B cell (primary cell): ENCODE measurements at regions not wholly inside any gene's neighbourhood (a gene's known extent, or its start where the extent isn't known, plus 50 kb on each side); places are given as distances from the start of the nearest gene placed in this dataset.
"Not testable (repeated sequence)": the region's sequence is repeated elsewhere in the genome, so short reads cannot be mapped to it uniquely, and the experiment has no call there.

Source experiments
- ATAC-seq: fragments of 200-7000 bp; cut with Tn5 transposase; one replicate; pipeline ENCODE4 v1.10.0; 2021; ENCODE audit warnings: low read depth, mild to moderate bottlenecking, moderate number of reproducible peaks, moderate library complexity
- CTCF ChIA-PET: fragments of 350-600 bp; sonication (Branson Sonifier 250); formaldehyde crosslinking; loops from one replicate; lab custom pipeline; 2021; ENCODE audit warnings: antibody characterized with exemption, inconsistent platforms; lab: Charles Lee
- POLR2A ChIA-PET: fragments of 350-600 bp; sonication (Branson Sonifier 250); formaldehyde crosslinking; loops from one replicate; lab custom pipeline; 2021; ENCODE audit warnings: antibody characterized with exemption; lab: Charles Lee
- DNase-seq: peaks from one replicate; pipeline ENCODE4 v3.0.0; 2013
- H2AFZ ChIP-seq: 2 replicates; pipeline ENCODE4 v1.6.1; 2012; ENCODE audit warnings: mild to moderate bottlenecking, low read depth, low read length; ENCODE audit not compliant: insufficient read depth, poor library complexity, severe bottlenecking
- H3K27ac ChIP-seq, 2 donors: 1 replicate in 1 of 2; 2 replicates in 1 of 2; pipeline ENCODE4 v1.5.1; 2012 to 2013; ENCODE audit warnings: low read length in 2 of 2, mild to moderate bottlenecking in 2 of 2, moderate library complexity in 1 of 2
- H3K27me3 ChIP-seq, 4 experiments: fragments of 200-600 bp in 1 of 4; sonication (generic) in 1 of 4; replicated peaks in 1 of 4; 1 replicate in 2 of 4; 2 replicates in 2 of 4; pipeline versions ENCODE4 v1.6.1 to v1.7.0; 2013 to 2016; ENCODE audit warnings: low read length in 3 of 4, mild to moderate bottlenecking in 2 of 4, mixed read lengths in 1 of 4, moderate library complexity in 1 of 4; ENCODE audit not compliant: insufficient read depth in 4 of 4, control insufficient read depth in 3 of 4; ENCODE audit errors: control extremely low read depth in 1 of 4
- H3K36me3 ChIP-seq, 2 experiments: replicated peaks in 1 of 2; 1 replicate in 1 of 2; 2 replicates in 1 of 2; pipeline versions ENCODE4 v1.6.1 to v1.7.1; 2013; ENCODE audit warnings: low read length in 1 of 2; ENCODE audit not compliant: insufficient read depth in 2 of 2, control insufficient read depth in 1 of 2; ENCODE audit errors: control extremely low read depth in 1 of 2, extremely low read depth in 1 of 2
- H3K4me1 ChIP-seq, 2 donors: fragments of 200-600 bp in 1 of 2; sonication (generic) in 1 of 2; 1 replicate in 1 of 2; 2 replicates in 1 of 2; pipeline versions ENCODE4 v1.5.1 to v1.6.1; 2013 to 2017; ENCODE audit warnings: low read length in 2 of 2; ENCODE audit not compliant: control insufficient read depth in 2 of 2, insufficient read depth in 2 of 2
- H3K4me2 ChIP-seq: replicated peaks from 2 replicates; pipeline ENCODE3; 2012; ENCODE audit warnings: mild to moderate bottlenecking, low read depth, low read length; ENCODE audit not compliant: poor library complexity, severe bottlenecking
- H3K4me3 ChIP-seq, 5 experiments: fragments of 200-600 bp in 1 of 5; sonication (generic) in 1 of 5; 1 replicate in 3 of 5; 2 replicates in 2 of 5; pipeline versions ENCODE4 v1.5.1 to v1.7.0; 2011 to 2016; ENCODE audit warnings: low read length in 4 of 5, mild to moderate bottlenecking in 4 of 5, low read depth in 2 of 5, control low read depth in 1 of 5, moderate library complexity in 1 of 5; ENCODE audit not compliant: insufficient read depth in 1 of 5; ENCODE audit errors: control extremely low read depth in 1 of 5, extremely low read depth in 1 of 5
- H3K79me2 ChIP-seq: fragments of 200-600 bp; sonication (generic); one replicate; pipeline ENCODE4 v1.6.0; 2016; ENCODE audit warnings: low read length; ENCODE audit not compliant: control insufficient read depth, insufficient read depth
- H3K9ac ChIP-seq: fragments of 200-600 bp; sonication (generic); 2 replicates; pipeline ENCODE4 v1.6.1; 2017; ENCODE audit warnings: mild to moderate bottlenecking, low read length, moderate library complexity
- H3K9me3 ChIP-seq, 3 donors: one replicate each; pipeline versions ENCODE4 v1.6.1 to v1.7.1; 2013; ENCODE audit warnings: low read length in 2 of 3; ENCODE audit not compliant: control insufficient read depth in 2 of 3, insufficient read depth in 1 of 3; ENCODE audit errors: control extremely low read depth in 1 of 3
- H4K20me1 ChIP-seq: 2 replicates; pipeline ENCODE4 v1.6.0; 2012; ENCODE audit warnings: mild to moderate bottlenecking, low read length; ENCODE audit not compliant: insufficient read depth, control insufficient read depth, poor library complexity, severe bottlenecking
- H3K27ac Mint-ChIP-seq: one replicate; pipeline ENCODE4 v1.8.0; 2021; ENCODE audit warnings: mixed read lengths
- H3K27me3 Mint-ChIP-seq: one replicate; pipeline ENCODE4 v1.8.0; 2021; ENCODE audit warnings: mixed read lengths
- H3K4me1 Mint-ChIP-seq: one replicate; pipeline ENCODE4 v1.8.0; 2021; ENCODE audit warnings: mixed read lengths
- H3K4me3 Mint-ChIP-seq: one replicate; pipeline ENCODE4 v1.8.0; 2021; ENCODE audit warnings: mixed read lengths
- H3K9me3 Mint-ChIP-seq: one replicate; pipeline ENCODE4 v1.8.0; 2022; ENCODE audit warnings: mixed read lengths; ENCODE audit not compliant: insufficient read depth
- CTCF ChIP-seq: fragments of 200-600 bp; IDR thresholded peaks from one replicate; pipeline ENCODE4 v1.8.0; 2022; ENCODE audit warnings: antibody characterized with exemption, mild to moderate bottlenecking
- EZH2 ChIP-seq: IDR thresholded peaks from 2 replicates; pipeline ENCODE4 v1.6.1; 2012; ENCODE audit warnings: borderline replicate concordance, low read depth, mild to moderate bottlenecking, moderate library complexity, low read length; ENCODE audit not compliant: insufficient read depth, poor library complexity, severe bottlenecking
- whole genome bisulfite sequencing: methylation state at CpG from one replicate; pipeline ENCODE4 v1.1.5; 2013; ENCODE audit warnings: missing lambda C conversion rate; ENCODE audit not compliant: insufficient coverage; 5-methylcytosine and 5-hydroxymethylcytosine counted together
- intact Hi-C: fragments of 100-400 bp; cut with micrococcal nuclease; formaldehyde crosslinking; loops from one replicate; pipeline ENCODE4 v1.10.0; 2022

GRCh38 chrX:106249706-106250379, 81.7 kb downstream of the PWWP3B start:
- Mint-ChIP-seq H3K4me1 (no peaks in the 10 kb centered on the region), H3K27me3 (no peaks in the 10 kb centered on the region), H3K4me3 (no peak overlapping the region), H3K27ac (no peak overlapping the region), H3K9me3 (no peaks in the 10 kb centered on the region)
- ChIA-PET CTCF (no interaction called here), POLR2A (no interaction called here)
- Histone ChIP-seq H3K9me3 (no peaks in the 10 kb centered on the region), H2AFZ (no peak overlapping the region), H4K20me1 (no peaks in the 10 kb centered on the region), H3K4me3 (no peak overlapping the region), H3K27ac (no peak overlapping the region), H3K36me3 (no peaks in the 10 kb centered on the region), H3K79me2 (no peaks in the 10 kb centered on the region), H3K27me3 (no peaks in the 10 kb centered on the region), H3K4me2 (no peak overlapping the region), H3K9ac (no peak overlapping the region), H3K4me1 (no peaks in the 10 kb centered on the region)
- no CpG with 5 or more reads among the region's 3 CpGs for WGBS
- TF ChIP-seq EZH2 (no peak), CTCF (no peak)
- intact Hi-C loops = no loop called here
- no peak for DNase-seq
- no peak for ATAC-seq

GRCh38 chrX:106263817-106264216, 95.7 kb downstream of the PWWP3B start:
- no peaks in the 10 kb centered on the region for H3K36me3 ChIP-seq
- H3K27me3 ChIP-seq = no peaks in the 10 kb centered on the region
- Mint-ChIP-seq H3K4me1 (no peaks in the 10 kb centered on the region), H3K27me3 (no peaks in the 10 kb centered on the region), H3K27ac (no peak overlapping the region), H3K4me3 (no peak overlapping the region), H3K9me3 (no peaks in the 10 kb centered on the region)
- no peaks in the 10 kb centered on the region for H3K9me3 ChIP-seq
- H2AFZ ChIP-seq = no peak overlapping the region
- H3K4me1 ChIP-seq = no peaks in the 10 kb centered on the region
- H4K20me1 ChIP-seq = no peaks in the 10 kb centered on the region
- H3K4me2 ChIP-seq = no peak overlapping the region
- no peak for DNase-seq
- no peak overlapping the region for H3K9ac ChIP-seq
- H3K79me2 ChIP-seq = no peaks in the 10 kb centered on the region
- ChIA-PET POLR2A (no interaction called here), CTCF (no interaction called here)
- TF ChIP-seq CTCF (no peak), EZH2 (no peak)
- no peak for ATAC-seq
- no peak overlapping the region for H3K27ac ChIP-seq
- WGBS = no CpG with 5 or more reads among the region's 3 CpGs
- no peak overlapping the region for H3K4me3 ChIP-seq
- intact Hi-C loops = no loop called here

GRCh38 chrX:106273947-106274587, 106.0 kb downstream of the PWWP3B start:
- H3K9ac ChIP-seq, H3K4me1 ChIP-seq, ATAC-seq, H3K36me3 ChIP-seq, H3K27me3 ChIP-seq, H3K4me1 Mint-ChIP-seq, H3K27ac ChIP-seq, H3K27ac Mint-ChIP-seq, H3K79me2 ChIP-seq, DNase-seq, POLR2A ChIA-PET, H3K9me3 Mint-ChIP-seq, H3K4me3 ChIP-seq, H3K9me3 ChIP-seq, intact Hi-C loops, CTCF ChIA-PET, H4K20me1 ChIP-seq, H3K4me2 ChIP-seq, H3K4me3 Mint-ChIP-seq, H2AFZ ChIP-seq, H3K27me3 Mint-ChIP-seq: not testable (repeated sequence)
- WGBS = no CpG with 5 or more reads among the region's 9 CpGs
